ENCODE measurements at regions not wholly inside any gene's neighbourhood (a gene's known extent, or its start where the extent isn't known, plus 50 kb on each side); places are given as distances from the start of the nearest gene placed in this dataset.

DNA sequence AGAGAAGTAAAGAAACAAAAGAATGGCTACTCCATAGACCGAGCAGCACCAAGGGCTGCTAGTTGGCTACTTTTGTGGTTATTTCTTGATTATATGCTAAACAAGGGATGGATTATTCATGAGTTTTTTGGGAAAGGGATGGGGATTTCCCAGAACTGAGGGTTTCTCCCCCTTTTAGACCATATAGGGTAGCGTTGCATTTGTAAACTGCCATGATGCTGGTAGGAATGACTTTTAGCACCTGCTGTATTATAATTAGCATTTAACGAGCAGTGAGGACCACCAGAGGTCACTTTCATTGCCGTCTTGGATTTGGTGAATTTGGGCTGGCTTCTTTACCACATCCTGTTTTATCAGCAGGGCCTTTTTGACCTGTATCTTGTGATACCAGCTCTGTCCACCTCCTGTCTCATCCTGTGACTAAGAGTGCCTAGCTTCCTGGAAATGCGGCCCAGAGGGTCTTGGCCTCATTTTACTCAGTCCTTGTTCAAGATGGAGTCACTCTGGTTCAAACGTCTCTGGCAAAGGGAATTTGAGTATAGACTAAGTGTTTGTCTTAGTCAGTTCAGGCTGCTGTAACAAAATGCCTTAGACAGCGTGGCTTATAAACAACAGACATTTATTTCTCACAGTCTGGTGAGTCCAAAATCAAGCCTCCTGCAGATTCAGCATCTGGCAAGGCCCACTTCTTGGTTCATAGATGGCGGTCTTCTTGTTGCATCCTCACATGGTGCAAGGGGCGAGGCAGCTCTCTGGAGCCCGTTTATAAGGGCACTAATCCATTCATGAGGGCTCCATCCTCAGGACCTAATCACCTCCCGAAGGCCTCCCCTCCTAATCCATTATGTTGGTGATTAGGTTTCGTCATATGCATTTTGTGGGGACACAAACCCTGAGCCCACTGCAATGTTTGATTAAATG lies 348.3 kb upstream of the SFSWAP start (continued):
- TF ChIP-seq, protein P1, sequence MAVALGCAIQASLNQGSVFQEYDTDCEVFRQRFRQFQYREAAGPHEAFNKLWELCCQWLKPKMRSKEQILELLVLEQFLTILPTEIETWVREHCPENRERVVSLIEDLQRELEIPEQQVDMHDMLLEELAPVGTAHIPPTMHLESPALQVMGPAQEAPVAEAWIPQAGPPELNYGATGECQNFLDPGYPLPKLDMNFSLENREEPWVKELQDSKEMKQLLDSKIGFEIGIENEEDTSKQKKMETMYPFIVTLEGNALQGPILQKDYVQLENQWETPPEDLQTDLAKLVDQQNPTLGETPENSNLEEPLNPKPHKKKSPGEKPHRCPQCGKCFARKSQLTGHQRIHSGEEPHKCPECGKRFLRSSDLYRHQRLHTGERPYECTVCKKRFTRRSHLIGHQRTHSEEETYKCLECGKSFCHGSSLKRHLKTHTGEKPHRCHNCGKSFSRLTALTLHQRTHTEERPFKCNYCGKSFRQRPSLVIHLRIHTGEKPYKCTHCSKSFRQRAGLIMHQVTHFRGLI (CRISPR knock-in tag; IDR thresholded peaks at IDR 0.05) = peak; percentile 99
- TF ChIP-seq, protein P2, sequence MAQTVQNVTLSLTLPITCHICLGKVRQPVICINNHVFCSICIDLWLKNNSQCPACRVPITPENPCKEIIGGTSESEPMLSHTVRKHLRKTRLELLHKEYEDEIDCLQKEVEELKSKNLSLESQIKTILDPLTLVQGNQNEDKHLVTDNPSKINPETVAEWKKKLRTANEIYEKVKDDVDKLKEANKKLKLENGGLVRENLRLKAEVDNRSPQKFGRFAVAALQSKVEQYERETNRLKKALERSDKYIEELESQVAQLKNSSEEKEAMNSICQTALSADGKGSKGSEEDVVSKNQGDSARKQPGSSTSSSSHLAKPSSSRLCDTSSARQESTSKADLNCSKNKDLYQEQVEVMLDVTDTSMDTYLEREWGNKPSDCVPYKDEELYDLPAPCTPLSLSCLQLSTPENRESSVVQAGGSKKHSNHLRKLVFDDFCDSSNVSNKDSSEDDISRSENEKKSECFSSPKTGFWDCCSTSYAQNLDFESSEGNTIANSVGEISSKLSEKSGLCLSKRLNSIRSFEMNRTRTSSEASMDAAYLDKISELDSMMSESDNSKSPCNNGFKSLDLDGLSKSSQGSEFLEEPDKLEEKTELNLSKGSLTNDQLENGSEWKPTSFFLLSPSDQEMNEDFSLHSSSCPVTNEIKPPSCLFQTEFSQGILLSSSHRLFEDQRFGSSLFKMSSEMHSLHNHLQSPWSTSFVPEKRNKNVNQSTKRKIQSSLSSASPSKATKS (CRISPR knock-in tag; IDR thresholded peaks at IDR 0.05) = peak; percentile 95
- TF ChIP-seq MGA (IDR thresholded peaks at IDR 0.05) (0 out of 2 replicates have a peak, but pooled peaks have one; percentile 38), ZNF23 (CRISPR knock-in tag; IDR thresholded peaks at IDR 0.05) (peak; percentile 96), KLF13 (tag; IDR thresholded peaks at IDR 0.05; ENCODE audit: borderline replicate concordance, low read depth) (peak; percentile 88; the same call in 1 of the 2 replicates), RAD21 (CRISPR knock-in tag; conservative IDR thresholded peaks at IDR 0.05 in 1 of 2, IDR thresholded peaks at IDR 0.05 in 1 of 2) (peak; percentile 39 to 41; a peak in 3 of 4 replicates), HDAC1 (IDR thresholded peaks at IDR 0.05) (0 out of 4 replicates have a peak, but pooled peaks of 1 of the 2 experiments have one; percentile 12), ZKSCAN3 (CRISPR knock-in tag; IDR thresholded peaks at IDR 0.05) (peak; percentile 93), ZNF197 (CRISPR knock-in tag; IDR thresholded peaks at IDR 0.05; ENCODE audit: low read depth) (peak; percentile 99), ZNF583 (CRISPR knock-in tag; IDR thresholded peaks at IDR 0.05) (peak; percentile 100), TRIM24 (IDR thresholded peaks at IDR 0.05) (no peak)
